ENCODE measurements at regions not wholly inside any gene's neighbourhood (a gene's known extent, or its start where the extent isn't known, plus 50 kb on each side); places are given as distances from the start of the nearest gene placed in this dataset.

DNA sequence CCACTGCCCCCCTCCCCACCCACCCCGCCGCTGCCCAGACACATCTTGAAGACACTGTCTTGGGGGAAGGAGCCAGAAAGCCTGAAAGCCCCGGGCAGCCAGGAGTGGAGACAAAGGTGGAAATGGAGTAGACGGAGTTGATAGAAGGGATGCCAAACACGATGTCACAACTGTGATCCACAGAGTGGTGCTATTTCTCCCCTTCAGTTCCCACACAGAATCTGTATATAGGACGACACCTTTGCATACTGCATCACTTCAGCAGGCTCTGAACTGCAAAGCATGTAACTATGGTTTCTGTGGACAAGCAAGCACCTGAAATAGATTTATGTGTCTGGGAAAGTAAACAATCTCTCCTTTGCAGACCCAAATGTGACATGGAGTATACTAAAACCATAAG lies 56.4 kb upstream of the F13A1 start:
- no peak for DNase-seq

- DNase-seq: no peak
Observed at GRCh38 chr6:6377621-6378020, 57.2 kb upstream of the F13A1 start.

GRCh38 chr6:6379573-6379972 lies 59.1 kb upstream of the F13A1 start:
- no peak for DNase-seq

DNA sequence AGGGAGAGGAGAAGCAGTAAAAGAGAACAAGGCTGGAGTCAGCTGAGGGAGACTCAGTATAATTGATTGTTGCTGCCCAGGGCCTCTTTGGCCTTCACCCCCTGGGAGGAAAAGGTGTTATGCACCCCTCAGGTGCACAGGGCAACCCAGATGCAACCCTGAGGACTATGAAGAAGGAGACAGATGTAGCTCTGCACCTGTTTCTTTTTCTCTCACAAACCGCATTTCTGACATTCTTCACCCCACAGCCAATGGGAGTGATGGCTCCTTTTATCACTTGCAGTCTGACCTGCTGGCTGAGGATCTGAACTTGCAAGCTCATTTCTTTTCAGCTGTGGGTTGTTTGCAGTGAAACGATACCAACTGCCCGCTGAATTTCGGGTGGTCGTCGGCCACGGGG lies 64.1 kb upstream of the F13A1 start:
- no peak for DNase-seq

GRCh38 chr6:6386010-6386409 lies 65.5 kb upstream of the F13A1 start:
- peak; percentile 21 for DNase-seq

DNA sequence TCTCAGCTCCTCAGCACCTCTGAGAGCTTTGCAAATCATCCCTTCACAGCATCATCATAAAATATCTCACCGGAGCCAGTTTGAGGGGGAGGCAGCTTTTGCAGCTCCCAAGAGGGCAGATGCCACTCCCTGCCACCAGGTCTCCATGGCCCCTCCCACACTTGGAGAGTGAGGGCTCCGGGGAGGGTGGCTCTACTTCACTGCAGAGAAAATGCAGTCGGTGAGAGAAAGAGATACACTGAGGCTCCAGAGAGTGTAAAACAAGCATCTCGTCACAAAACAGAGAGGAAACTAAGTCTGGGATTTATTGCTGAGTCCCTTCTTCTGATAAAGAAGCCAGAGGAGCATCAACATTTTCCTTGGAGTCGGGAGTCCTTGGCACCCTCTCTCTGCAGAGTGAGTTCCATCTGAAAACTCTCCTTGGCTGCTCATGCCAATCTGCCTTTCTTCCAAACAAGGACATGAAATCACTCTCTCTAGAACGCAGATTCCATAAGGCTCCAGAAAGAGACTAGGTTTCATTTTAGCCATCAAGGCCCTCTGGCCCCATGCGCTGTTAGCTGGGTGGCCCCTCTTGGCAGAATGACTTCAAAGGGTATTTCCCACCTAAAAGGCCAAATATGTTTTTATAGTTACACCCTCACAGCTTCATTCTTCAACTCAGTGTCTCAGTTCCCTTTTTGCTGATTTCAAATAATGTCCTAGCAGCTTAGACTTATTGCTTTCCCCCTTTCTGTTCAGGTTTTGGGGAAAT lies 70.6 kb upstream of the F13A1 start:
- no peak for DNase-seq

GRCh38 chr6:6392214-6393068 lies 72.0 kb upstream of the F13A1 start:
- DNase-seq: no peak

- no peak for DNase-seq
Observed at GRCh38 chr6:6393069-6393529, 72.6 kb upstream of the F13A1 start.

DNA sequence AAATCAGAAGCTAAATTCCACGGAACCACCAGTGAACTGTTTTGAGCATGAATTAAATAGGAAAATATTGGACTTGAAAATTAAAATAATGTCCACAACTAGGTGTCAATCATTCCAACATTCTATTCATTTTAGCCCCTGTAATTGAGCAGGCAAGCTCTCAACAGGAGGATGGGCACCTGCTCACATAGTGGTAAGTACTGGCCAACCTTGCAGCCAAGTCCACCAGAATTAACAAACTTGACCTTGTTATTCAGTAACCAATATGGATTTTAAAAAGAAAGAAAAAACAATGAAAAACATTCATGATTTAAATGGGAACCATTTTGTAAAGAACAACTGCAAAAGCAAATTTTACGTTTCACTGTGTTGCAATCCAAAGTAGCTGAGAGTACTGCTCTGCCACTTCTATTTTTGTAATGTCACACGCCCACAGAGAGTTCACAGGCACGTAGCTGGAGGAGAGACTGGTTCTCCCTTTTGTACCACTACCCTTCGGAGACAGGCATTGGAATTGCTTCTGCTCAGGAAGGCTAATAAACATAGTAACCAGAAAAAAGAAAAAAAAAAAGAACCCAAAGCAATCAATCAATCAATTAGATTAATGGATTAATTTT lies 75.2 kb upstream of the F13A1 start:
- DNase-seq: peak; percentile 14

GRCh38 chr6:6397842-6398241 lies 77.4 kb upstream of the F13A1 start:
- no peak for DNase-seq

- no peak for DNase-seq
Observed at GRCh38 chr6:6399568-6399967, 79.1 kb upstream of the F13A1 start.

GRCh38 chr6:6401401-6401800 lies 80.9 kb upstream of the F13A1 start:
- DNase-seq: no peak

DNA sequence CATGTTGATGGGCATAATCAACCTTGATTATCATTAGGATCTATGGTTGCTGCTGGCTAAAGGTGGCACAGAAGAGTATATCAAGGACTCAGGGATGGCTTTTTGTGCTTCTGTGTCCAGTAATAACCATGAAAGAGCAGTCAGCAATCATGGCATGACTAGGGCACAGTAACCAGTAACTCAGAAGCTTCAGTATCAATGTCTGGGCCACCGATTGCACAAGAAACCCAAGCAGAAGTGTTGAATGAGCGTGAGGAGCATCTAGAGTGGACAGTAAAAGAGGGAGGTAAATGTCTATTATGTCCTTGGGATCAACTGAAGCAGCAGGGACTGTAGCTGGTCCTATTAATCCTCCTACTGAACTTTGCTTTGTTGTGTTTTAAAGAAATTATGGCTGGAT lies 81.5 kb upstream of the F13A1 start:
- no peak for DNase-seq

GRCh38 chr6:6402591-6402990 lies 82.1 kb upstream of the F13A1 start:
- DNase-seq: no peak

DNA sequence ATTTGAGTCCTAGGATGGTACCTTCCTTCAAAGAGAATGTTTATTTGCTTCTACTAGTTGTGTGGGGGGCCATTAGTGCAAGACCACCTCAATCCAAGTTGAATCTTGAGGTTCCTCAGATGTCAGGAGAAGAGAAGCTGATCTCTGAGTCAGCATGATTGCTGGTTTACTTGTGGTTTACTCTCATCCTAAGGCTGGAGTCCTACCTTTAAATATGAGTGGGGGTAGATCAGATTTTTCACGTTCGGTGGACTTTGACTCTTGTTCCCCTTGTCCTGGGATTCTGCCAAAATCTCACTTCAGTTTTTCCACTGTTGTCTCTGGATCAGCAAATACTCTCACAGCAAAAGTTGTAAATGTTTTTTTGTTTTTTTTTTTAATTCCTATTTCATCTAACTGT lies 84.6 kb upstream of the F13A1 start:
- DNase-seq: no peak

DNA sequence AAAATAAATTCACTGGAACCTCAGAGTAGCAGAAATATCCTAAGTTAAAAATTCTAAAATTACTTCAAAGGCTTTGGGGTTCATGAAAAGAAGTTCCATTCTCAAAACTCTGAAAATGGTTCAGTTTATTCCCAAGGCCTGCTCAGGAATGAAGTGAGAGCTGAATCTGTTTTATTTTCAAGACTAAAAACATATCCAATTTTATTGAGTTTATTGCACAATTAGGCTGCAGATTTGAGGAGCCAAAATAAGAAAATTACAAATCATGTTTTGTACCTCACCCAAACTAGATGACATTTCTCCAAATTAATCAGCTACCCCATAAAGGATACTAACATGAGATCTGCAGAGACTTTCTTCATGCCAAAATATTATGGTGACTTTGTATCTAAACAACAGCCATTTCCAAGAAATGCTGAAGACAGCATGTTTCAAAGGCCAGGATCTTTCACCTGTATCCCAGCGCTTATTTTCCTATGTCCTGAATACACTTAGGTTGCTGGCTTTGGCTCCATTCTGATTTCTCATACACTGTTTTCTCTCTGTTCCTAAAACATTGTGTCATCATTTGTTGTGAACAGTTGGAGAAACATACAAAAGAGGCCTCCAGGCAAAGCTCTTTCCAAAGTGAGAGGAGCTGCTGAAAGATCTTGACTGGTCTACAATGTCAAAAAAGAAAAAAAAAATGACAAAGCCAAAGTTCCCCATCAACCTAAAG lies 85.7 kb upstream of the F13A1 start:
- no peak for DNase-seq

DNA sequence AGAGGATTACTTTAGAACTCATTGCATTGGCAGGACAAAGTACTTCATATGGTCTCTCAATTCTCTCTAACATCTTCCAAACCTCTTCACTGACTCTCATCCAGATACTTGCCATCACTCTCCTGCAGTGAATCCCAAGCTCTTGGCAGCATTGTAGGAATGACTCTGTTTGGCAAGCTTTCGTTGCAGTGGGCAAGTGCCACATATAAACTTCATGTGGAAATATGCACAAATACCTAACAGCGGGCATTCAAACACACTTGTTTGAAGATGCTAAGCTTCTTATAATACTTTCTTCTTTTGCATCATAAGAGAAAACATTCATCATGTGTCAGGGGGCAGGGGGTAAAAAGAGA lies 86.2 kb upstream of the F13A1 start:
- DNase-seq: no peak

GRCh38 chr6:6407071-6407741 lies 86.7 kb upstream of the F13A1 start:
- no peak for DNase-seq

DNA sequence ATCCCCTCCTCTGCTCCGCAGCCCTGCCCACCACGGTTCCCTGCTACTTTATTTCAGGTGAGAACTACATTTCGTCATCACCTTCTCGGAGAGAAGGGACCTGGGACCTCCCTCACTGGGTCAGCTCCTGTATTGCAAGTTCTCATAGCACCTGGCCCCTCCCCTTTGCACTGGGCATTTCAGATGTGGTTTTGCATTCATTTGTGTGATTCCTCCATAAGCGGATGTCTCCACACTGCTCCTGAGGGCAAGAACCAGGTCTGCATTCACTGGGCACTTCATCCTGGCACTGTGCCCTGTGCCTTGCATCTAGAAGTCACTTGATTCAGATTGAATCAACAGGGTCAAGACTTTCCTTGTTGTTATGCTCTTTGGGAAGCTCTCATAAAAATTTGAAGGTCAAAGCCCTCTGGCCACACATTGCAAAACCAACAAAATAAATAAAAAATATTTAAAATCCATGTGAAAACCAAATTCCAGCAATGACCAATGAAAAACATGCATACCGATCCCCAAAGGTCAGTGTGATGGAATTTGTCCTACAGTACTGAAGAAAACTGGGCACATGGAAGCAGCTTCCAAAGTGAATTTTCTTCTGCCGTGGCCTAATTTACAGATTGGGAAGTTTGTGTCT lies 89.1 kb upstream of the F13A1 start:
- no peak for DNase-seq

DNA sequence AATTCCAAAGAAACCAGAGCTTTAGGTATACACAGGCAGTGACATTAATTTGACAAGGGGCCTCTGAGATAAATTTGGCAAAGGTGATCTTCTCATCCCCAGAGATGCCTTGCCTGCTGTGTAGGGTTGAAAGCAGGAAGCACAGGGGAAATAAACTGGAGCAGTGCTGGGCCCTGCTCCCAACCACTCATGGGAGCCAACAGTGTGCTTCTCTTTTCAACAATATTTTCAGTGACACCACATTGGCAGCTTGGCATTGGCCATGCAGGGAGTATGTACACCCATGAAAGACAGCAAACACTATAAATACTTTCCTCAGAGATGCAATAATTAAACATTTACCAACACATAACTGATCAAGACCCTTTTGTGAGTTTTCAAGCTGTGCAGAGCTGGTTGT lies 90.7 kb upstream of the F13A1 start:
- no peak for DNase-seq

GRCh38 chr6:6412221-6412620 lies 91.8 kb upstream of the F13A1 start:
- DNase-seq: no peak

DNA sequence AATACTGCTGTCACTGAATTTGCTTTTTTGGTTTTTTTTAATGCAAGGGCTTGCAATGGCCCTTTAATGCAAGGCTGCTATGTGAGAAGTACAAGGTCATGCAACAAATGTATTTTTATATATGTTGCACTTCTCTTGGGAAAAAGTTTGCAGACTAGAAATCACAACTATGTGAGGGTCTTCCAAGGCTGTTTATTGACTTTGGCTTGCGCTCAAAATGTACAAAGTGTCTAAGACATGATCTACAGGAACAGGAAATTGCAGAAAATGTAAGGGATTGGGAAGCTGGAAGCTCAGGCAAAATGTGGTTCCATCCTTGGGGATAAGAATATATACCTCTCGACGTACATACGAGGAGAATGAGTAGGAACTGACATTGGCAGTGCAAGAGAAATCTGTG lies 92.2 kb upstream of the F13A1 start:
- no peak for DNase-seq

All from SIG-M5 (cell line).